Endothelial cell of umbilical vein (primary cell): ENCODE measurements at regions not wholly inside any gene's neighbourhood (a gene's known extent, or its start where the extent isn't known, plus 50 kb on each side); places are given as distances from the start of the nearest gene placed in this dataset.
A peak's percentile ranks its signal among the peaks of the same experiment; 100 is the strongest.

ENCODE experiments used
- BruUV-seq: library from RNA; stranded (reverse); fragments of 400-500 nt; replicated peaks from 2 replicates; lab custom pipeline; 2021; lab: Mats Ljungman, UMichigan
- CTCF ChIA-PET: fragments of 300-600, 350-600 bp; sonication (Branson Sonifier 250); formaldehyde crosslinking; loops from one replicate; lab custom pipeline; 2021; ENCODE audit warnings: antibody characterized with exemption, inconsistent platforms; lab: Charles Lee
- POLR2A ChIA-PET: fragments of 300-600, 350-600 bp; sonication (Branson Sonifier 250); formaldehyde crosslinking; loops from one replicate; lab custom pipeline; 2021; ENCODE audit warnings: antibody characterized with exemption, inconsistent platforms; lab: Charles Lee
- DNase-seq: peaks from one replicate; pipeline ENCODE4 v3.0.0-alpha.2; 2011; ENCODE audit warnings: low read depth, low spot score
- FAIRE-seq: peaks from 2 replicates; lab custom pipeline; 2011; peaks lifted over from hg19 to GRCh38; lab: Jason Lieb, UNC
- H2AFZ ChIP-seq: 2 replicates; pipeline ENCODE4 v1.6.0; 2012; ENCODE audit warnings: low read depth, low read length, control low read depth, inconsistent platforms
- H3K27ac ChIP-seq: 2 replicates; pipeline ENCODE4 v1.5.1; 2011; ENCODE audit warnings: low read depth, mild to moderate bottlenecking, control low read depth, low read length, moderate library complexity; ENCODE audit not compliant: insufficient read depth
- H3K27me3 ChIP-seq, 2 experiments: 2 replicates each; pipeline versions ENCODE4 v1.6.0 to v1.6.1; 2011; ENCODE audit warnings: low read length in 2 of 2, mixed read lengths in 1 of 2; ENCODE audit not compliant: control insufficient read depth in 2 of 2, insufficient read depth in 2 of 2
- H3K36me3 ChIP-seq, 2 experiments: 2 replicates in 1 of 2; 3 replicates in 1 of 2; pipeline ENCODE4 v1.5.1; 2011; ENCODE audit warnings: low read length in 2 of 2, mild to moderate bottlenecking in 1 of 2, moderate library complexity in 1 of 2; ENCODE audit not compliant: control insufficient read depth in 2 of 2, insufficient read depth in 2 of 2; ENCODE audit errors: extremely low read depth in 1 of 2
- H3K4me1 ChIP-seq: 3 replicates; pipeline ENCODE4 v1.5.1; 2011; ENCODE audit warnings: mild to moderate bottlenecking, low read length; ENCODE audit not compliant: control insufficient read depth, insufficient read depth; ENCODE audit errors: extremely low read depth
- H3K4me2 ChIP-seq: 2 replicates; pipeline ENCODE4 v1.6.1; 2011; ENCODE audit warnings: low read length, control low read depth, mixed read lengths; ENCODE audit not compliant: insufficient read depth
- H3K4me3 ChIP-seq, 3 experiments: fragments of 200-600 bp in 1 of 3; sonication (generic), shearing (Covaris generic) in 1 of 3; replicated peaks in 1 of 3; 2 replicates each; pipeline ENCODE4 v1.5.1; 2011 to 2016; ENCODE audit warnings: control low read depth in 3 of 3, low read length in 3 of 3, mild to moderate bottlenecking in 2 of 3, inconsistent platforms in 1 of 3, low read depth in 1 of 3, moderate library complexity in 1 of 3; ENCODE audit not compliant: insufficient read depth in 1 of 3
- H3K79me2 ChIP-seq: 2 replicates; pipeline ENCODE4 v1.6.0; 2012; ENCODE audit warnings: low read length, inconsistent platforms; ENCODE audit not compliant: control insufficient read depth, insufficient read depth
- H3K9ac ChIP-seq: replicated peaks from 2 replicates; pipeline ENCODE3; 2011; ENCODE audit warnings: low read length, control low read depth; ENCODE audit not compliant: insufficient read depth; ENCODE audit errors: extremely low read depth
- H3K9me1 ChIP-seq: replicated peaks from 3 replicates; pipeline ENCODE4 v1.6.0; 2011; ENCODE audit warnings: mild to moderate bottlenecking, low read length; ENCODE audit not compliant: control insufficient read depth, insufficient read depth; ENCODE audit errors: extremely low read depth
- H3K9me3 ChIP-seq: replicated peaks from 2 replicates; pipeline ENCODE4 v1.5.1; 2012; ENCODE audit warnings: low read length, inconsistent platforms; ENCODE audit not compliant: control insufficient read depth, insufficient read depth
- H4K20me1 ChIP-seq: replicated peaks from 2 replicates; pipeline ENCODE3; 2011; ENCODE audit warnings: mild to moderate bottlenecking, low read length; ENCODE audit not compliant: control insufficient read depth, insufficient read depth; ENCODE audit errors: extremely low read depth
- EZH2 ChIP-seq: IDR thresholded peaks from 2 replicates; pipeline ENCODE4 v1.6.1; 2012; ENCODE audit warnings: borderline replicate concordance, low read depth, mild to moderate bottlenecking, moderate library complexity, low read length, inconsistent platforms; ENCODE audit not compliant: severe bottlenecking
- FOS ChIP-seq: IDR thresholded peaks from 2 replicates; pipeline ENCODE4 v1.6.1; 2011; ENCODE audit warnings: mild to moderate bottlenecking, low read length, moderate library complexity, borderline replicate concordance; ENCODE audit not compliant: insufficient read depth
- GATA2 ChIP-seq: IDR thresholded peaks from 2 replicates; pipeline ENCODE4 v1.7.0; 2011; ENCODE audit warnings: low read depth, mild to moderate bottlenecking, moderate library complexity, mixed read lengths, low read length; ENCODE audit not compliant: insufficient read length, insufficient read depth
- JUN ChIP-seq: IDR thresholded peaks from 2 replicates; pipeline ENCODE4 v1.6.1; 2011; ENCODE audit warnings: borderline replicate concordance, low read depth; ENCODE audit not compliant: insufficient read length, insufficient read depth
- MYC ChIP-seq: IDR thresholded peaks from one replicate; pipeline ENCODE4 v1.6.1; 2011; ENCODE audit warnings: mild to moderate bottlenecking, low read depth, low read length
- POLR2A ChIP-seq: IDR thresholded peaks from 2 replicates; pipeline ENCODE4 v1.6.1; 2012; ENCODE audit warnings: low read depth, mild to moderate bottlenecking, control low read depth, low read length
- POLR2AphosphoS5 ChIP-seq: IDR thresholded peaks from 2 replicates; pipeline ENCODE4 v1.6.1; 2012; ENCODE audit warnings: low read depth, mild to moderate bottlenecking, control low read depth, low read length, moderate library complexity; ENCODE audit not compliant: insufficient read depth
- dilution Hi-C: fragments of 300-500 bp; cut with MboI; formaldehyde crosslinking; loops from one replicate; pipeline ENCODE4 v1.15.0; 2019; ENCODE audit warnings: low sequenced_read_pairs; ENCODE audit not compliant: extremely low pct_ligation_motif_present
- intact Hi-C: fragments of 100-400 bp; cut with micrococcal nuclease; formaldehyde crosslinking; loops from one replicate; pipeline ENCODE4 v1.10.0; 2022
- TF ChIP-seq, protein P1 (sequence below), 2 donors: IDR thresholded peaks; 1 replicate in 1 of 2; 2 replicates in 1 of 2; pipeline ENCODE4 v1.5.1; 2011; ENCODE audit warnings: low read length in 2 of 2, mild to moderate bottlenecking in 2 of 2, moderate library complexity in 2 of 2, control low read depth in 1 of 2, inconsistent platforms in 1 of 2, low read depth in 1 of 2; ENCODE audit not compliant: insufficient read depth in 1 of 2; ENCODE audit errors: extremely low read depth in 1 of 2
- TF ChIP-seq, protein P2 (sequence below): IDR thresholded peaks from 2 replicates; pipeline ENCODE4 v1.6.1; 2011; ENCODE audit not compliant: insufficient read depth, insufficient read length

DNA sequence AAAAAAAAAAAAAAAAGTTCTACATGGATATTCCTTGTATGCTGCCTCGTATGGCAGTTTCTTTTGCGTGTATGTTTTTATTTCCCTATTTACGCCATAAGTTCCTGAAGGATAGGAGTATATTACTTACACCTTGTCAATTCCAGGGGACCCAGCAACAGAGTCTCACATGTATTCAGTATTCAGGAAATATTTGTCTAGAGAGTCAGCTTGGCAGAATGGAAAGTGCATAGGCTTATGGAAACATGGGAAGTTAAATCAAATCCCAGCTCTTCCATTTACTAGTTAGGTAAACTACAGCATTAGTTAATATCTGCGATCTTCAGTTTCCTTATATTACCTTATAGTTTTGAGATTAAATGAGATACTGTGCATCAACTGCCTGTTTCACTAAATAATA, 51.1 kb upstream of the SLC22A16 start:
- POLR2A ChIA-PET: no interaction called here
- Histone ChIP-seq H3K27ac (no peak overlapping the region), H2AFZ (no peak overlapping the region), H4K20me1 (no peaks in the 10 kb centered on the region), H3K4me1 (peaks cover 27% of the 10 kb centered on the region), H3K27me3 (peaks cover 21 to 22% of the 10 kb centered on the region in 2 experiments), H3K9me3 (no peaks in the 10 kb centered on the region), H3K4me3 (no peak overlapping the region), H3K4me2 (peak overlapping the region; percentile 70), H3K79me2 (no peaks in the 10 kb centered on the region), H3K9ac (no peak overlapping the region), H3K9me1 (no peaks in the 10 kb centered on the region), H3K36me3 (no peaks in the 10 kb centered on the region)
- CTCF ChIA-PET: interaction anchor here (0.7 to 3.1 kb wide), 20 partner anchors 9 to 683 kb away, joined by 3 to 23 read pairs (median 6); partner anchors contain the start of gene AMD1
- intact Hi-C loops (loop anchor here (5.0 kb wide), 3 partner anchors 70 to 730 kb away; a partner anchor contains a TSS), dilution Hi-C loops (no loop called here)
- FAIRE-seq (no peak), DNase-seq (peak; percentile 39)
- TF ChIP-seq EZH2: no peak
- TF ChIP-seq, protein P1, sequence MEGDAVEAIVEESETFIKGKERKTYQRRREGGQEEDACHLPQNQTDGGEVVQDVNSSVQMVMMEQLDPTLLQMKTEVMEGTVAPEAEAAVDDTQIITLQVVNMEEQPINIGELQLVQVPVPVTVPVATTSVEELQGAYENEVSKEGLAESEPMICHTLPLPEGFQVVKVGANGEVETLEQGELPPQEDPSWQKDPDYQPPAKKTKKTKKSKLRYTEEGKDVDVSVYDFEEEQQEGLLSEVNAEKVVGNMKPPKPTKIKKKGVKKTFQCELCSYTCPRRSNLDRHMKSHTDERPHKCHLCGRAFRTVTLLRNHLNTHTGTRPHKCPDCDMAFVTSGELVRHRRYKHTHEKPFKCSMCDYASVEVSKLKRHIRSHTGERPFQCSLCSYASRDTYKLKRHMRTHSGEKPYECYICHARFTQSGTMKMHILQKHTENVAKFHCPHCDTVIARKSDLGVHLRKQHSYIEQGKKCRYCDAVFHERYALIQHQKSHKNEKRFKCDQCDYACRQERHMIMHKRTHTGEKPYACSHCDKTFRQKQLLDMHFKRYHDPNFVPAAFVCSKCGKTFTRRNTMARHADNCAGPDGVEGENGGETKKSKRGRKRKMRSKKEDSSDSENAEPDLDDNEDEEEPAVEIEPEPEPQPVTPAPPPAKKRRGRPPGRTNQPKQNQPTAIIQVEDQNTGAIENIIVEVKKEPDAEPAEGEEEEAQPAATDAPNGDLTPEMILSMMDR (IDR thresholded peaks at IDR 0.05; ENCODE audit: extremely low read depth in 1 of 2, insufficient read depth in 1 of 2, low read depth in 1 of 2, low read length in 2 of 2): no peak
- no peak for TF ChIP-seq FOS
- TF ChIP-seq, protein P2, sequence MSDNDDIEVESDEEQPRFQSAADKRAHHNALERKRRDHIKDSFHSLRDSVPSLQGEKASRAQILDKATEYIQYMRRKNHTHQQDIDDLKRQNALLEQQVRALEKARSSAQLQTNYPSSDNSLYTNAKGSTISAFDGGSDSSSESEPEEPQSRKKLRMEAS: no peak
- TF ChIP-seq JUN: no peak
- TF ChIP-seq GATA2: no peak
- TF ChIP-seq POLR2AphosphoS5: no peak
- TF ChIP-seq POLR2A: no peak
- TF ChIP-seq MYC: no peak
- BruUV-seq: no TSS peak
